ENCODE measurements at regions not wholly inside any gene's neighbourhood (a gene's known extent, or its start where the extent isn't known, plus 50 kb on each side); places are given as distances from the start of the nearest gene placed in this dataset.

DNA sequence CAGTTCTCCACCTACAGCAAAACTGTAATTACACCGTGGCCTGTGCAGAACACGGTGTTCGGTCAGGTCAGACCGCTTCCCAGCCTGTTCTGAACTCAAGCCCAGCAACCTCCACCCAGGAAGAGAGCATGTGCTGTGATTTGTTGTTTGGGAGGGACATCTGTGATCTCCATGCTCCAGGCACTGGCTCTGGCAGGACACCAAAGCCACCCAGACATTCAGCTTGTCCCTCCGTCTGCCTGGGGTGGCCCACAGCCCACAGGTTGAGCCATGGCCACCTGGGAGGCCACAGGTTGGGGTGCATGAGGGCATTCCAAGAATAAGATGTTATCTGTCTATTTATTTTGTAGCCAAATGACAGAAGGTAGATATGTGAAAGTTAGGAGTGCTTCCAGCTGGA is 1091.1 kb downstream of the VRK1 start:
- Histone ChIP-seq H3K4me1 (ENCODE audit: control insufficient read depth, insufficient read depth, low read length) (no peaks in the 10 kb centered on the region), H3K36me3 (ENCODE audit: control insufficient read depth, insufficient read depth, low read length) (no peaks in the 10 kb centered on the region), H3K27me3 (ENCODE audit: control insufficient read depth, insufficient read depth, low read length) (no peaks in the 10 kb centered on the region), H3K4me3 (ENCODE audit: low read length) (no peak overlapping the region), H3K9me3 (ENCODE audit: control insufficient read depth, insufficient read depth, low read length) (no peaks in the 10 kb centered on the region), H3K27ac (ENCODE audit: low read length) (no peak overlapping the region)
- Mint-ChIP-seq H3K4me3 (no peak overlapping the region), H3K27ac (no peak overlapping the region), H3K36me3 (no peaks in the 10 kb centered on the region), H3K27me3 (ENCODE audit: low read depth in 2 of 2) (peaks cover 0 to 12% of the 10 kb centered on the region in 2 donors), H3K9me3 (no peaks in the 10 kb centered on the region), H3K4me1 (no peaks in the 10 kb centered on the region)
- ATAC-seq (no peak), DNase-seq (no peak)
- 91% methylated on average over 3 of the region's 5 CpGs for WGBS (ENCODE audit: insufficient coverage)
- TF ChIP-seq, protein P1, sequence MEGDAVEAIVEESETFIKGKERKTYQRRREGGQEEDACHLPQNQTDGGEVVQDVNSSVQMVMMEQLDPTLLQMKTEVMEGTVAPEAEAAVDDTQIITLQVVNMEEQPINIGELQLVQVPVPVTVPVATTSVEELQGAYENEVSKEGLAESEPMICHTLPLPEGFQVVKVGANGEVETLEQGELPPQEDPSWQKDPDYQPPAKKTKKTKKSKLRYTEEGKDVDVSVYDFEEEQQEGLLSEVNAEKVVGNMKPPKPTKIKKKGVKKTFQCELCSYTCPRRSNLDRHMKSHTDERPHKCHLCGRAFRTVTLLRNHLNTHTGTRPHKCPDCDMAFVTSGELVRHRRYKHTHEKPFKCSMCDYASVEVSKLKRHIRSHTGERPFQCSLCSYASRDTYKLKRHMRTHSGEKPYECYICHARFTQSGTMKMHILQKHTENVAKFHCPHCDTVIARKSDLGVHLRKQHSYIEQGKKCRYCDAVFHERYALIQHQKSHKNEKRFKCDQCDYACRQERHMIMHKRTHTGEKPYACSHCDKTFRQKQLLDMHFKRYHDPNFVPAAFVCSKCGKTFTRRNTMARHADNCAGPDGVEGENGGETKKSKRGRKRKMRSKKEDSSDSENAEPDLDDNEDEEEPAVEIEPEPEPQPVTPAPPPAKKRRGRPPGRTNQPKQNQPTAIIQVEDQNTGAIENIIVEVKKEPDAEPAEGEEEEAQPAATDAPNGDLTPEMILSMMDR (IDR thresholded peaks at IDR 0.05) = no peak
- intact Hi-C loops (cut with micrococcal nuclease) = no loop called here

DNA sequence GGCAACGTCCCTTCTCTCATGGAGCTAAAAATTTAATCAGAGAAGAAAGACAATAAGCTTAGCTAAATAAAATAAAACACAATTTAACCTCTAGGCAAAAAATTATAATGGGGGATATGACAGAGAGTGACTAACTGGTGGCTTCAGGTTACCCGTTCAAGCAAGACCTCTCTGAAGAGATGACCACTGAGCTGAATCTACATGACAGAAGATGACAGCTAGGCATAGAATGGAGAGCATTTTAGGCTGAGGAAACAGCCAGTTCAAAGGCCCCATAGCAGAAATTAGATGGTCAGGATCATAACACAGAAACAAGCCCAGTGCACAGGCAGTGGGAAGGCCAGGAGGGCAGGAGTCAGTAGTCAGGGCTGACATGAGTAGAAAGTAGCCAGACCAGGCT is 1094.3 kb downstream of the VRK1 start:
- Histone ChIP-seq H3K36me3 (ENCODE audit: control insufficient read depth, insufficient read depth, low read length) (no peaks in the 10 kb centered on the region), H3K27me3 (ENCODE audit: control insufficient read depth, insufficient read depth, low read length) (no peaks in the 10 kb centered on the region), H3K4me3 (ENCODE audit: low read length) (no peak overlapping the region), H3K4me1 (ENCODE audit: control insufficient read depth, insufficient read depth, low read length) (no peaks in the 10 kb centered on the region), H3K27ac (ENCODE audit: low read length) (no peak overlapping the region), H3K9me3 (ENCODE audit: control insufficient read depth, insufficient read depth, low read length) (no peaks in the 10 kb centered on the region)
- WGBS (ENCODE audit: insufficient coverage) = 80% methylated on average over 1 of the region's 2 CpGs
- DNase-seq (no peak), ATAC-seq (no peak)
- TF ChIP-seq, protein P1 (IDR thresholded peaks at IDR 0.05) = no peak
- Mint-ChIP-seq H3K27ac (no peak overlapping the region), H3K36me3 (no peaks in the 10 kb centered on the region), H3K9me3 (no peaks in the 10 kb centered on the region), H3K4me1 (no peaks in the 10 kb centered on the region), H3K4me3 (no peak overlapping the region), H3K27me3 (ENCODE audit: low read depth in 2 of 2) (peaks cover 0 to 8% of the 10 kb centered on the region in 2 donors)
- intact Hi-C loops (cut with micrococcal nuclease) = no loop called here

DNA sequence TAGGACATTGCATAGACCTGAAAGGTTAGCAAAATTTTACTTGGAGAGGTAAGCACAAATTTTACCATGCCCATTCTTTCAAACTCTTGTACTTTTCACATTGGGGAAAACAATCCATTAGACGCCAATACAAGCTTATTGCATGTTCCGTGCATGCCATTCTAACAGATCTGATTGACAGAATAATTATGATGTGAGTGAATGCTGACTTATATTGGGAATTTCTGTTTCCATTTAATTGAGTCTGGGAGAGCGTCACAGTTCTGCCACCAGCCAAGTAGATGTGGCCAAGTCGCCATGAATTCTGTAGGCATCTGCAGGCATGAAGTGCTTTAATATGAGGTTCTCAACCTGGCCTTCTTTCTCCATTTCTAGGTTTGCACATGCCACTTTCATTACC is 1097.4 kb downstream of the VRK1 start:
- no peaks in the 10 kb centered on the region for H3K9me3 ChIP-seq (ENCODE audit: control insufficient read depth, insufficient read depth, low read length)
- 98% methylated on average over 3 of the region's 4 CpGs for WGBS (ENCODE audit: insufficient coverage)
- H3K4me3 ChIP-seq (ENCODE audit: low read length) = no peak overlapping the region
- H3K36me3 ChIP-seq (ENCODE audit: control insufficient read depth, insufficient read depth, low read length) = no peaks in the 10 kb centered on the region
- Mint-ChIP-seq H3K4me3 (no peak overlapping the region), H3K4me1 (no peaks in the 10 kb centered on the region), H3K27ac (no peak overlapping the region), H3K9me3 (no peaks in the 10 kb centered on the region), H3K27me3 (ENCODE audit: low read depth in 2 of 2) (peaks cover 0 to 8% of the 10 kb centered on the region in 2 donors), H3K36me3 (no peaks in the 10 kb centered on the region)
- no peak for DNase-seq
- TF ChIP-seq, protein P1 (IDR thresholded peaks at IDR 0.05) = no peak
- intact Hi-C loops (cut with micrococcal nuclease) = no loop called here
- no peak overlapping the region for H3K27ac ChIP-seq (ENCODE audit: low read length)
- H3K27me3 ChIP-seq (ENCODE audit: control insufficient read depth, insufficient read depth, low read length) = no peaks in the 10 kb centered on the region
- H3K4me1 ChIP-seq (ENCODE audit: control insufficient read depth, insufficient read depth, low read length) = no peaks in the 10 kb centered on the region
- ATAC-seq = no peak

DNA sequence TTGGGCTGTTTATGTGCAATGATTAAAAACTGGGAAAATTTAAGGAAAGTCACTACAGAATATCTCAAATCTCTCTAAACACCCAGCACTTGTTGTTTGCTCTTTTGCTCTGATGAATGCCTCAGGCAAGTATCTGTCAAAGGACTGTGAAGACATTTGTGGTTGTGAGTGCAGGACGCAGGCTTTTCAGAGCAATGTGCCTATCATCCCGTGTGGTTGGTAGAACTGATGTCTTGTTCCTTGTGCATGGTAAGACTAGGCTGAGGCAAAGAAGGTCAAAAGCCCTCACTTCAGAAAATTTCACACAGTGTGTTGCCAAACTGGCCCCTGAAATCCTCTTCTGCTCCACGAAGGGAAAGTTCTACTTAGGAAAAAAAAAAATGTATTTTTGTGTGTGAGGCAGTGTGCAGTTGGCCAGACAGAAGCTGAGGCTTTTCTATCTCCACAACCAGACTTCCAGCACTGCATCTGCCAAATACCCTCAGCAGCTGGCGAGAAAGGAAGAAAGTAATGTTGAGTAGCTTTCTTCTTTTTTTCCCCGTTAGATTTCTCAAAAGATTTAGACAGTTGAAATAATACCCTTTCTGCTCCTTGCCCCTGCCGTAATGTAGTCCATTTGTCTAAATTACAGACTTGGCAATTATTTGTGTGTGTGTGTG is 1103.1 kb downstream of the VRK1 start:
- Histone ChIP-seq H3K36me3 (ENCODE audit: control insufficient read depth, insufficient read depth, low read length) (no peaks in the 10 kb centered on the region), H3K27me3 (ENCODE audit: control insufficient read depth, insufficient read depth, low read length) (no peaks in the 10 kb centered on the region), H3K4me1 (ENCODE audit: control insufficient read depth, insufficient read depth, low read length) (no peaks in the 10 kb centered on the region), H3K9me3 (ENCODE audit: control insufficient read depth, insufficient read depth, low read length) (no peaks in the 10 kb centered on the region), H3K4me3 (ENCODE audit: low read length) (no peak overlapping the region), H3K27ac (ENCODE audit: low read length) (no peak overlapping the region)
- Mint-ChIP-seq H3K4me1 (no peaks in the 10 kb centered on the region), H3K27me3 (ENCODE audit: low read depth in 2 of 2) (peaks cover 4 to 19% of the 10 kb centered on the region in 2 donors), H3K4me3 (no peak overlapping the region), H3K27ac (no peak overlapping the region), H3K9me3 (no peaks in the 10 kb centered on the region), H3K36me3 (no peaks in the 10 kb centered on the region)
- TF ChIP-seq, protein P1 (IDR thresholded peaks at IDR 0.05) = no peak
- no peak for DNase-seq
- WGBS (ENCODE audit: insufficient coverage) = 39% methylated on average over 4 of the region's 6 CpGs
- intact Hi-C loops (cut with micrococcal nuclease) = no loop called here
- no peak for ATAC-seq
